Endothelial cell of umbilical vein (primary cell): ENCODE measurements at regions not wholly inside any gene's neighbourhood (a gene's known extent, or its start where the extent isn't known, plus 50 kb on each side); places are given as distances from the start of the nearest gene placed in this dataset.

ENCODE experiments used
- BruUV-seq: library from RNA; stranded (reverse); fragments of 400-500 nt; replicated peaks from 2 replicates; lab custom pipeline; 2021; lab: Mats Ljungman, UMichigan
- CTCF ChIA-PET: fragments of 300-600, 350-600 bp; sonication (Branson Sonifier 250); formaldehyde crosslinking; loops from one replicate; lab custom pipeline; 2021; ENCODE audit warnings: antibody characterized with exemption, inconsistent platforms; lab: Charles Lee
- POLR2A ChIA-PET: fragments of 300-600, 350-600 bp; sonication (Branson Sonifier 250); formaldehyde crosslinking; loops from one replicate; lab custom pipeline; 2021; ENCODE audit warnings: antibody characterized with exemption, inconsistent platforms; lab: Charles Lee
- DNase-seq: peaks from one replicate; pipeline ENCODE4 v3.0.0-alpha.2; 2011; ENCODE audit warnings: low read depth, low spot score
- FAIRE-seq: peaks from 2 replicates; lab custom pipeline; 2011; peaks lifted over from hg19 to GRCh38; lab: Jason Lieb, UNC
- H2AFZ ChIP-seq: 2 replicates; pipeline ENCODE4 v1.6.0; 2012; ENCODE audit warnings: low read depth, low read length, control low read depth, inconsistent platforms
- H3K27ac ChIP-seq: 2 replicates; pipeline ENCODE4 v1.5.1; 2011; ENCODE audit warnings: low read depth, mild to moderate bottlenecking, control low read depth, low read length, moderate library complexity; ENCODE audit not compliant: insufficient read depth
- H3K27me3 ChIP-seq, 2 experiments: 2 replicates each; pipeline versions ENCODE4 v1.6.0 to v1.6.1; 2011; ENCODE audit warnings: low read length in 2 of 2, mixed read lengths in 1 of 2; ENCODE audit not compliant: control insufficient read depth in 2 of 2, insufficient read depth in 2 of 2
- H3K36me3 ChIP-seq, 2 experiments: 2 replicates in 1 of 2; 3 replicates in 1 of 2; pipeline ENCODE4 v1.5.1; 2011; ENCODE audit warnings: low read length in 2 of 2, mild to moderate bottlenecking in 1 of 2, moderate library complexity in 1 of 2; ENCODE audit not compliant: control insufficient read depth in 2 of 2, insufficient read depth in 2 of 2; ENCODE audit errors: extremely low read depth in 1 of 2
- H3K4me1 ChIP-seq: 3 replicates; pipeline ENCODE4 v1.5.1; 2011; ENCODE audit warnings: mild to moderate bottlenecking, low read length; ENCODE audit not compliant: control insufficient read depth, insufficient read depth; ENCODE audit errors: extremely low read depth
- H3K4me2 ChIP-seq: 2 replicates; pipeline ENCODE4 v1.6.1; 2011; ENCODE audit warnings: low read length, control low read depth, mixed read lengths; ENCODE audit not compliant: insufficient read depth
- H3K4me3 ChIP-seq, 3 experiments: fragments of 200-600 bp in 1 of 3; sonication (generic), shearing (Covaris generic) in 1 of 3; replicated peaks in 1 of 3; 2 replicates each; pipeline ENCODE4 v1.5.1; 2011 to 2016; ENCODE audit warnings: control low read depth in 3 of 3, low read length in 3 of 3, mild to moderate bottlenecking in 2 of 3, inconsistent platforms in 1 of 3, low read depth in 1 of 3, moderate library complexity in 1 of 3; ENCODE audit not compliant: insufficient read depth in 1 of 3
- H3K79me2 ChIP-seq: 2 replicates; pipeline ENCODE4 v1.6.0; 2012; ENCODE audit warnings: low read length, inconsistent platforms; ENCODE audit not compliant: control insufficient read depth, insufficient read depth
- H3K9ac ChIP-seq: replicated peaks from 2 replicates; pipeline ENCODE3; 2011; ENCODE audit warnings: low read length, control low read depth; ENCODE audit not compliant: insufficient read depth; ENCODE audit errors: extremely low read depth
- H3K9me1 ChIP-seq: replicated peaks from 3 replicates; pipeline ENCODE4 v1.6.0; 2011; ENCODE audit warnings: mild to moderate bottlenecking, low read length; ENCODE audit not compliant: control insufficient read depth, insufficient read depth; ENCODE audit errors: extremely low read depth
- H3K9me3 ChIP-seq: replicated peaks from 2 replicates; pipeline ENCODE4 v1.5.1; 2012; ENCODE audit warnings: low read length, inconsistent platforms; ENCODE audit not compliant: control insufficient read depth, insufficient read depth
- H4K20me1 ChIP-seq: replicated peaks from 2 replicates; pipeline ENCODE3; 2011; ENCODE audit warnings: mild to moderate bottlenecking, low read length; ENCODE audit not compliant: control insufficient read depth, insufficient read depth; ENCODE audit errors: extremely low read depth
- EZH2 ChIP-seq: IDR thresholded peaks from 2 replicates; pipeline ENCODE4 v1.6.1; 2012; ENCODE audit warnings: borderline replicate concordance, low read depth, mild to moderate bottlenecking, moderate library complexity, low read length, inconsistent platforms; ENCODE audit not compliant: severe bottlenecking
- FOS ChIP-seq: IDR thresholded peaks from 2 replicates; pipeline ENCODE4 v1.6.1; 2011; ENCODE audit warnings: mild to moderate bottlenecking, low read length, moderate library complexity, borderline replicate concordance; ENCODE audit not compliant: insufficient read depth
- GATA2 ChIP-seq: IDR thresholded peaks from 2 replicates; pipeline ENCODE4 v1.7.0; 2011; ENCODE audit warnings: low read depth, mild to moderate bottlenecking, moderate library complexity, mixed read lengths, low read length; ENCODE audit not compliant: insufficient read length, insufficient read depth
- JUN ChIP-seq: IDR thresholded peaks from 2 replicates; pipeline ENCODE4 v1.6.1; 2011; ENCODE audit warnings: borderline replicate concordance, low read depth; ENCODE audit not compliant: insufficient read length, insufficient read depth
- MYC ChIP-seq: IDR thresholded peaks from one replicate; pipeline ENCODE4 v1.6.1; 2011; ENCODE audit warnings: mild to moderate bottlenecking, low read depth, low read length
- POLR2A ChIP-seq: IDR thresholded peaks from 2 replicates; pipeline ENCODE4 v1.6.1; 2012; ENCODE audit warnings: low read depth, mild to moderate bottlenecking, control low read depth, low read length
- POLR2AphosphoS5 ChIP-seq: IDR thresholded peaks from 2 replicates; pipeline ENCODE4 v1.6.1; 2012; ENCODE audit warnings: low read depth, mild to moderate bottlenecking, control low read depth, low read length, moderate library complexity; ENCODE audit not compliant: insufficient read depth
- dilution Hi-C: fragments of 300-500 bp; cut with MboI; formaldehyde crosslinking; loops from one replicate; pipeline ENCODE4 v1.15.0; 2019; ENCODE audit warnings: low sequenced_read_pairs; ENCODE audit not compliant: extremely low pct_ligation_motif_present
- intact Hi-C: fragments of 100-400 bp; cut with micrococcal nuclease; formaldehyde crosslinking; loops from one replicate; pipeline ENCODE4 v1.10.0; 2022
- TF ChIP-seq, protein P1 (sequence below): IDR thresholded peaks from 2 replicates; pipeline ENCODE4 v1.6.1; 2011; ENCODE audit not compliant: insufficient read depth, insufficient read length
- TF ChIP-seq, protein P2 (sequence below), 2 donors: IDR thresholded peaks; 1 replicate in 1 of 2; 2 replicates in 1 of 2; pipeline ENCODE4 v1.5.1; 2011; ENCODE audit warnings: low read length in 2 of 2, mild to moderate bottlenecking in 2 of 2, moderate library complexity in 2 of 2, control low read depth in 1 of 2, inconsistent platforms in 1 of 2, low read depth in 1 of 2; ENCODE audit not compliant: insufficient read depth in 1 of 2; ENCODE audit errors: extremely low read depth in 1 of 2

DNA sequence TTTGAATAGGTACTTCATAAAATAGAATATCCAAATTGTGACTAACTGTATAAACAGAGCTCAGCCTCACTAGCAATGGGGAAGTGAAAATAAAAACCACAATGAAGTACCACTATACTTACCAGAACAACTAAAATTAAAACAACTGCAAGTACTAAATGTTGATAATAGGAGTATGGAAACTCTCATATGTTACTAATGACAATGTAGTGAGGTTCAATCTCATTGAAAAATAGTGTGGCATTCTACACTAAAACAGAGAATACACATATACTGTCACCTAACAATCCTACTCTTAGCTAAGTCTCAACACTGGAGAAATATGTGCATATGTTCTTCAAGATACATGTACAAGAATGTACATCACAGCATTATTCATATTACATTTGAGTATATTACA, 132.0 kb upstream of the CARMIL1 start:
- H3K79me2 ChIP-seq, result no peaks in the 10 kb centered on the region
- H3K9me3 ChIP-seq, result no peaks in the 10 kb centered on the region
- H3K36me3 ChIP-seq, result no peaks in the 10 kb centered on the region
- DNase-seq (no peak), FAIRE-seq (no peak)
- no peaks in the 10 kb centered on the region for H3K27me3 ChIP-seq
- H3K9me1 ChIP-seq, result no peaks in the 10 kb centered on the region
- TF ChIP-seq GATA2, result no peak
- TF ChIP-seq MYC, result no peak
- no peak for TF ChIP-seq POLR2AphosphoS5
- TF ChIP-seq EZH2, result no peak
- no peak for TF ChIP-seq FOS
- TF ChIP-seq, protein P1, sequence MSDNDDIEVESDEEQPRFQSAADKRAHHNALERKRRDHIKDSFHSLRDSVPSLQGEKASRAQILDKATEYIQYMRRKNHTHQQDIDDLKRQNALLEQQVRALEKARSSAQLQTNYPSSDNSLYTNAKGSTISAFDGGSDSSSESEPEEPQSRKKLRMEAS, result no peak
- H3K4me1 ChIP-seq, result no peaks in the 10 kb centered on the region
- dilution Hi-C loops, result no loop called here
- H3K9ac ChIP-seq, result no peak overlapping the region
- H4K20me1 ChIP-seq, result no peaks in the 10 kb centered on the region
- intact Hi-C loops, result no loop called here
- H3K4me3 ChIP-seq, result no peak overlapping the region
- no peak overlapping the region for H3K27ac ChIP-seq
- H2AFZ ChIP-seq, result no peak overlapping the region
- no TSS peak for BruUV-seq
- no peak overlapping the region for H3K4me2 ChIP-seq
- CTCF ChIA-PET, result no interaction called here
- POLR2A ChIA-PET, result no interaction called here

DNA sequence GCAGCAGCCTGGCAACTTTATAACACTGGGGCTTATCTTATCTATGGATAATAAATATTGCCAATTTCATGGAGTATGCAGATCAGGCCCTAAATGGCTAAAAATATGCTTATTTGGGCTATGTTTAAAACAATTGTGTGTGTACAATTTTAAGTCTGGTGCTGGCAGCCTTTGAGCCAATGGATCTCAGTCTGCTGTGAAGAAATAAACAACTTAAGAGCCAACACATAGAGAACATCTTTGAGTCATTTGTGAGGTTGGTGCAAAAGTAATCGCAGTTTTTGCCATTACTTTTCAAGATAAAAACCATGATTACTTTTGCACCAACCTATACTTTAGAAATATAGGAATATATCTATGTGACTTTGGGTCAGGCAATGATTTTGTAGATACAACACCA, 129.1 kb upstream of the CARMIL1 start:
- FAIRE-seq, result no peak
- no peak overlapping the region for H3K4me3 ChIP-seq

More for the DNA sequence above, 129.1 kb upstream of the CARMIL1 start:
- dilution Hi-C loops (no loop called here), intact Hi-C loops (no loop called here)
- Histone ChIP-seq H3K27me3 (no peaks in the 10 kb centered on the region), H3K36me3 (no peaks in the 10 kb centered on the region), H3K9me3 (no peaks in the 10 kb centered on the region), H4K20me1 (no peaks in the 10 kb centered on the region), H2AFZ (no peak overlapping the region), H3K9ac (no peak overlapping the region), H3K79me2 (no peaks in the 10 kb centered on the region), H3K4me1 (no peaks in the 10 kb centered on the region), H3K9me1 (no peaks in the 10 kb centered on the region), H3K4me2 (no peak overlapping the region), H3K27ac (no peak overlapping the region)
- POLR2A ChIA-PET, result no interaction called here
- no peak for DNase-seq
- TF ChIP-seq JUN (no peak), POLR2A (no peak), GATA2 (no peak), EZH2 (no peak), MYC (no peak), FOS (no peak), POLR2AphosphoS5 (no peak)
- TF ChIP-seq, protein P1, result no peak
- TF ChIP-seq, protein P2, sequence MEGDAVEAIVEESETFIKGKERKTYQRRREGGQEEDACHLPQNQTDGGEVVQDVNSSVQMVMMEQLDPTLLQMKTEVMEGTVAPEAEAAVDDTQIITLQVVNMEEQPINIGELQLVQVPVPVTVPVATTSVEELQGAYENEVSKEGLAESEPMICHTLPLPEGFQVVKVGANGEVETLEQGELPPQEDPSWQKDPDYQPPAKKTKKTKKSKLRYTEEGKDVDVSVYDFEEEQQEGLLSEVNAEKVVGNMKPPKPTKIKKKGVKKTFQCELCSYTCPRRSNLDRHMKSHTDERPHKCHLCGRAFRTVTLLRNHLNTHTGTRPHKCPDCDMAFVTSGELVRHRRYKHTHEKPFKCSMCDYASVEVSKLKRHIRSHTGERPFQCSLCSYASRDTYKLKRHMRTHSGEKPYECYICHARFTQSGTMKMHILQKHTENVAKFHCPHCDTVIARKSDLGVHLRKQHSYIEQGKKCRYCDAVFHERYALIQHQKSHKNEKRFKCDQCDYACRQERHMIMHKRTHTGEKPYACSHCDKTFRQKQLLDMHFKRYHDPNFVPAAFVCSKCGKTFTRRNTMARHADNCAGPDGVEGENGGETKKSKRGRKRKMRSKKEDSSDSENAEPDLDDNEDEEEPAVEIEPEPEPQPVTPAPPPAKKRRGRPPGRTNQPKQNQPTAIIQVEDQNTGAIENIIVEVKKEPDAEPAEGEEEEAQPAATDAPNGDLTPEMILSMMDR (IDR thresholded peaks at IDR 0.05; ENCODE audit: extremely low read depth in 1 of 2, insufficient read depth in 1 of 2, low read depth in 1 of 2, low read length in 2 of 2), result no peak
- CTCF ChIA-PET, result no interaction called here
- BruUV-seq, result no TSS peak
